ENCODE measurements at regions not wholly inside any gene's neighbourhood (a gene's known extent, or its start where the extent isn't known, plus 50 kb on each side); places are given as distances from the start of the nearest gene placed in this dataset.

DNA sequence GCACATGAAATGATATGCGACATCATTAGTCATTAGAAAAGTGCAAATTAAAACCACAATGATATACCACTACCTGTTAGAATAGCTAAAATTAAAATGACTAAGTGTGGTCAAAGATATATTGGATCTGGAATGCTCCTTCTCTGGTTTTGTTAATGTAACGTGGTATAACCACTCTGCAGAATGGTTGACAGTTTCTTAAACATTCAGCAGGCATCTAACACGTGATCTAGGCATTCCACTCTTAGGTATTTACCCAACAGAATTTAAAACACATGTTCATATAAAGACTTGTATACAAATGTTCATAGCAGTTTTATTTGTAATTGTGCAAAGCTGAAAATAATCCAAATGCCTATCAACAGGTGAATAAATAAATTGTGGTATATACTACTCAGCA, 165.0 kb upstream of the PLXNA2 start:
- H3K4me3 ChIP-seq (ENCODE audit: low read depth, low read length): no peak overlapping the region
- H3K36me3 ChIP-seq: no peaks in the 10 kb centered on the region
- H3K27ac ChIP-seq: no peak overlapping the region
- TF ChIP-seq, protein P1, sequence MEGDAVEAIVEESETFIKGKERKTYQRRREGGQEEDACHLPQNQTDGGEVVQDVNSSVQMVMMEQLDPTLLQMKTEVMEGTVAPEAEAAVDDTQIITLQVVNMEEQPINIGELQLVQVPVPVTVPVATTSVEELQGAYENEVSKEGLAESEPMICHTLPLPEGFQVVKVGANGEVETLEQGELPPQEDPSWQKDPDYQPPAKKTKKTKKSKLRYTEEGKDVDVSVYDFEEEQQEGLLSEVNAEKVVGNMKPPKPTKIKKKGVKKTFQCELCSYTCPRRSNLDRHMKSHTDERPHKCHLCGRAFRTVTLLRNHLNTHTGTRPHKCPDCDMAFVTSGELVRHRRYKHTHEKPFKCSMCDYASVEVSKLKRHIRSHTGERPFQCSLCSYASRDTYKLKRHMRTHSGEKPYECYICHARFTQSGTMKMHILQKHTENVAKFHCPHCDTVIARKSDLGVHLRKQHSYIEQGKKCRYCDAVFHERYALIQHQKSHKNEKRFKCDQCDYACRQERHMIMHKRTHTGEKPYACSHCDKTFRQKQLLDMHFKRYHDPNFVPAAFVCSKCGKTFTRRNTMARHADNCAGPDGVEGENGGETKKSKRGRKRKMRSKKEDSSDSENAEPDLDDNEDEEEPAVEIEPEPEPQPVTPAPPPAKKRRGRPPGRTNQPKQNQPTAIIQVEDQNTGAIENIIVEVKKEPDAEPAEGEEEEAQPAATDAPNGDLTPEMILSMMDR (IDR thresholded peaks at IDR 0.05; ENCODE audit: low read depth, low read length): no peak
- H3K27me3 ChIP-seq (ENCODE audit: insufficient read depth, low read depth, severe bottlenecking): peaks cover 22% of the 10 kb centered on the region
- DNase-seq: no peak
- H3K9me3 ChIP-seq (ENCODE audit: severe bottlenecking): no peaks in the 10 kb centered on the region

DNA sequence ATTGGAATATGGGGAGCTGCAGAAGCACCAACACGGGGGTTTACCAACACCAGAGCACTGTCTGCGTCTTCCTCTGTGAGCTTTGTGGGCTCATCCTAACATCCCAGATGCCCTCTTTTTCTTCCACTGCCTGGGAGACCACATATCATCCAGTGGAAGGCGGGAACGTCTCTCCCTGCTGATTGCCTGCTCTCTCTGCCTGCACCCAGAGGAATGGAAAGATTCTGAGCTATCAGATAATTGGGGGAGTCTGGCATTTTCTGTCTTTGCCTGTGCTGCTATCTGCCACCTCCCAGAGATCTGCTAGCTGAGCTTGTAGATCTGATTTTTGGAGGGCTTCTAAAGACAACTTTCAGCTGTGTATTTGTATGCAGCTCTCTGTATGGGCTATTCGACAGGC, 166.2 kb upstream of the PLXNA2 start:
- Histone ChIP-seq H3K27me3 (ENCODE audit: insufficient read depth, low read depth, severe bottlenecking) (peaks cover 35% of the 10 kb centered on the region), H3K27ac (no peak overlapping the region), H3K36me3 (no peaks in the 10 kb centered on the region), H3K4me3 (ENCODE audit: low read depth, low read length) (no peak overlapping the region), H3K9me3 (ENCODE audit: severe bottlenecking) (no peaks in the 10 kb centered on the region)
- TF ChIP-seq, protein P1 (IDR thresholded peaks at IDR 0.05; ENCODE audit: low read depth, low read length): no peak
- no peak for DNase-seq

DNA sequence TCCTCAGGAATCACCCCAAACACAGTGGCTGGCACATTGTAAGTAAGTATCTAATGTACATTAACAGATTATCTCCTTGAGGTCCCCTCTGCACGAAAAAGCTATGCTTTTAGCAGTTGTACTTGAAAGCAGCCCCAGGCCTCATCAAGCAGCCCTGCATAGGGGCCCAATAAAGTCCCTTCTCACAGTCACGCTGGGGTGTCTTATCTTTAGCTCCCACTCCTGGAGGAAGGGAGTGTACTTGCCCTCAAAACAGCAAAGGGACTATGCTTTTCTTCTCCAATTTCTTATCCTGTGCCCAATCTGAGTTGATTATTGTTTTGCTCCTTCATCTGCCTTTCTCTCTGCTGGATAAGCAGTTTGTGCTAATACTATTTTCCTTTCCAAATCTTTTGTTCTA, 168.8 kb upstream of the PLXNA2 start:
- Histone ChIP-seq H3K27ac (no peak overlapping the region), H3K36me3 (no peaks in the 10 kb centered on the region), H3K27me3 (ENCODE audit: insufficient read depth, low read depth, severe bottlenecking) (peaks cover 42% of the 10 kb centered on the region), H3K4me3 (ENCODE audit: low read depth, low read length) (no peak overlapping the region), H3K9me3 (ENCODE audit: severe bottlenecking) (no peaks in the 10 kb centered on the region)
- TF ChIP-seq, protein P1 (IDR thresholded peaks at IDR 0.05; ENCODE audit: low read depth, low read length): no peak
- DNase-seq: no peak

DNA sequence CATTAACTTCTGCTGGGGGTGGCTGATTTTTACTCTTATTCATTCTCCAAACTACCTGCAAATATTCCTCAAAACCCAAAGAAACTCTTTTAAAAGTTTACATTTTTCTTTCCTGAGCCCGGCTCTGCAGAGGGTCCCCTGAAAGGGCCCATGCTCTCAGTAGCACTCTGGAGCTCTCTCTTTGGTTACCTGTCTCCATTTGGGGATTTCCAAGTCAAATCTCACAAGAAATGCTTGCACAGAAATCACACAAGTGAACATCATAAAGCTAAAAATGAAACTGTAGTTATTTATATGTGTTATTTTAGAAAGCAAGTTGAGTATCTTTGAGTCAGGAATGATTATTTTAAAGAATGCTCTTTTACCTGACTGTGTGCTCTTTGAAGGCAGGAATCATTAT, 174.5 kb upstream of the PLXNA2 start:
- Histone ChIP-seq H3K27ac (no peak overlapping the region), H3K4me3 (ENCODE audit: low read depth, low read length) (no peak overlapping the region), H3K36me3 (no peaks in the 10 kb centered on the region), H3K27me3 (ENCODE audit: insufficient read depth, low read depth, severe bottlenecking) (peaks cover 52% of the 10 kb centered on the region), H3K9me3 (ENCODE audit: severe bottlenecking) (no peaks in the 10 kb centered on the region)
- DNase-seq: no peak
- TF ChIP-seq, protein P1 (IDR thresholded peaks at IDR 0.05; ENCODE audit: low read depth, low read length): no peak

DNA sequence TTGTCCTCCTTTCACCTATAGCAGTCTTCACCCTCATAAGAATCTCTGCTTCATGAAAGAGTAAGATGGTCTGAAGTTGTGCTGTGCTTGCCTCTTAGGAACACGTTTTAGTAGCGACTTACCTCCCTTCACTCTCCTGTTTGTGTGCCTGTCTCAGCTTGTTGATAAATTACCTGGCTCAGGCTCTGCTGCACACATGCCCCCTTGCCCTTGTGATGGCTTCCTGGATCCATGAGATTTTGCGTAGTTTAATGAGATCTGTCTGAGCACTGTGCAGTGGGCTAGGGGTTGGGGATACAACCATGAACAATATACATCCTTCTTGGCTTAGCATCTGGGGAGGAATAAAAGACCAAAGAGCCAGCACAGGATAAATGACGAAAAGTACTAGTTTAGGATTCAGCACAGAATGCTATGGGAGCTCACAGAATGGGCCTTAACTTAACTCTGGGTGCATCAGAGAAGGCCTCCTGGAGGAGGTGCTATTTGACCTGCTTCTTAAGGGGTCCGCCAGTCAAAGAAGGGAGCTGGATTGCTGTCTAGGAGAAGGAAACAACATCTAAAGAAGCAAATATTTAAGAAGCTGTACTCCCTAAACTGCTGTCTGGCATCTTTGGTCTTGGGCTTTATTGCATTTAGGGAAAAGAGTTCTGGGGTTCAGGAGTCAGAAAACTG, 175.7 kb upstream of the PLXNA2 start:
- no peak overlapping the region for H3K27ac ChIP-seq
- peaks cover 45% of the 10 kb centered on the region for H3K27me3 ChIP-seq (ENCODE audit: insufficient read depth, low read depth, severe bottlenecking)
- no peaks in the 10 kb centered on the region for H3K9me3 ChIP-seq (ENCODE audit: severe bottlenecking)
- no peaks in the 10 kb centered on the region for H3K36me3 ChIP-seq
- TF ChIP-seq, protein P1 (IDR thresholded peaks at IDR 0.05; ENCODE audit: low read depth, low read length): no peak
- H3K4me3 ChIP-seq (ENCODE audit: low read depth, low read length): no peak overlapping the region
- no peak for DNase-seq

DNA sequence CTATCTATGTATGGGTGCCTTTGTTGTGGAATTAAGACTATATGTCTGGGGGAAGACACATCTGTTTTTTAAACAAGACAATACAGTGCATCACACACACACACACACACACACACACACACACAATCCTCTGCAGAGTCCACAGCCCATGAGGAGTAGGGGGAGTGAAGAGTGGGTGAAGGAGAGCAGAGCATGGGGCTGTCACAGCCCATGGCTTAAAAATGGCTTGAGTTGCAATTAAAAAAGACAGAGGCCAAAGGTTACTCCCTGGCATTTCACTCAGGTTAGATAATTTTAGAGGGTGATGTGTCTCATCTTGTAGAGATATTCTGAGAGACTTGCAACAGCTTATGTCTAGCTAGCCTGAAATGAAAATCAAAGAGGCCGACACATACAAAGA, 176.5 kb upstream of the PLXNA2 start:
- Histone ChIP-seq H3K36me3 (no peaks in the 10 kb centered on the region), H3K27ac (no peak overlapping the region), H3K27me3 (ENCODE audit: insufficient read depth, low read depth, severe bottlenecking) (peaks cover 45% of the 10 kb centered on the region), H3K4me3 (ENCODE audit: low read depth, low read length) (no peak overlapping the region), H3K9me3 (ENCODE audit: severe bottlenecking) (no peaks in the 10 kb centered on the region)
- TF ChIP-seq, protein P1 (IDR thresholded peaks at IDR 0.05; ENCODE audit: low read depth, low read length): no peak
- DNase-seq: no peak

Data from WERI-Rb-1 (cell line).